ENCODE measurements at regions not wholly inside any gene's neighbourhood (a gene's known extent, or its start where the extent isn't known, plus 50 kb on each side); places are given as distances from the start of the nearest gene placed in this dataset.
"Not testable (repeated sequence)": the region's sequence is repeated elsewhere in the genome, so short reads cannot be mapped to it uniquely, and the experiment has no call there.

- DNase-seq (ENCODE audit: low read depth) = no peak
- TF ChIP-seq CTCF (conservative IDR thresholded peaks at IDR 0.05; ENCODE audit: control insufficient read depth, insufficient read depth, low read depth, low read length) = no peak
- H3K4me3 ChIP-seq (ENCODE audit: control insufficient read depth, low read depth, low read length) = no peak overlapping the region
Observed at GRCh38 chr10:30724296-30724695, 94.7 kb upstream of the LYZL2 start.

DNA sequence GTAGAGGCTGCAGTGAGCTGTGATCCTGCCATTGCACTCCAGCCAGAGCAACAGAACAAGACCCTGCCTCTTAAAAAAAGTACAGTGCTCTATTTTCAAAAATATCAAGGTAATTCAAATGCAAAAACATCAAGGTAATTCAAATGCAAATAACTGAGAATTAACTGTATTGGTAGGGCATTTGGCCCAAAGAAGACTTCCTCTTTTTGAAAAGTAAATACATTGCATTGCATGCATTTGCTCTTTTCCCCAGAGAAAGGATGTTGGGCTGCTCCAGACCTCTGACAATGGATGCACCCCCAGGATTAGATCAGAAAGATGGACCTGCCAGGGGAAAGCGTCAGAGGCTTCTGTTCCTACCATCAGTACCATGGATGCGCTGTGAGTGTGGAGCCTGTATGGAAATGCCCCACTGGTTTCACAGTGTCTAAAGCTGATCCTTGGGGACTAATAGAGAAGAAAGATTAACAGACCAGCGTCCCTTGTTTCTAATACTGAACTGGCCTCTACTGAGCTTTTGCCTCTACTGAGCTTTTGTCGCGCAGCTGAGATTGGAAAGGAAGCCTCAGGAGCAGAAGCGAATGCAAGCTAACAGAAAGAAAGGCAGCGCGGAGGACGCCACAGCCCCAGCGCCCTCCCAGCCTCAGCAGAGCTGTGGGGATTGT lies 93.5 kb upstream of the LYZL2 start:
- no peak for DNase-seq (ENCODE audit: low read depth)
- TF ChIP-seq CTCF (conservative IDR thresholded peaks at IDR 0.05; ENCODE audit: control insufficient read depth, insufficient read depth, low read depth, low read length) = no peak
- no peak overlapping the region for H3K4me3 ChIP-seq (ENCODE audit: control insufficient read depth, low read depth, low read length)

DNA sequence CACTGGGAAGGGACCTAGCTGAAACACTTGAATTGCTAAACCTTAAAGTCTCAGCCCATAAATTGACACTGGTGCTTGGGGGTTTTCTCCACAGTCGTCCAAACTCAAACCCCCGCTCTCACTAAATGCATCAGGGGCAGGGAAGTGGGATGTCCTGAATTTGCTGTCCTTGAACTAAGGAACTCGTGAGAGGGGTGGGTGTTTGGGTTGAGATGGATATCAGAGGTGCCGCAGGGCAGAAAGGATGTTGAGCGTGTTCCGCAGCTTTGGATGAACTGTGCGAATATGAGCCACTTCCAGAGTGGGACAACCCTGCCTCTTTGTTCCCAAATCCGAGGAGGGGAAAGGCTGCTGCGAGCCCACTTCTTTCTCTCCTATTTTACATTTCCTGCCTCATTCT lies 90.3 kb upstream of the LYZL2 start:
- H3K4me3 ChIP-seq (ENCODE audit: control insufficient read depth, low read depth, low read length) = no peak overlapping the region
- TF ChIP-seq CTCF (conservative IDR thresholded peaks at IDR 0.05; ENCODE audit: control insufficient read depth, insufficient read depth, low read depth, low read length) = no peak
- DNase-seq (ENCODE audit: low read depth) = no peak

DNA sequence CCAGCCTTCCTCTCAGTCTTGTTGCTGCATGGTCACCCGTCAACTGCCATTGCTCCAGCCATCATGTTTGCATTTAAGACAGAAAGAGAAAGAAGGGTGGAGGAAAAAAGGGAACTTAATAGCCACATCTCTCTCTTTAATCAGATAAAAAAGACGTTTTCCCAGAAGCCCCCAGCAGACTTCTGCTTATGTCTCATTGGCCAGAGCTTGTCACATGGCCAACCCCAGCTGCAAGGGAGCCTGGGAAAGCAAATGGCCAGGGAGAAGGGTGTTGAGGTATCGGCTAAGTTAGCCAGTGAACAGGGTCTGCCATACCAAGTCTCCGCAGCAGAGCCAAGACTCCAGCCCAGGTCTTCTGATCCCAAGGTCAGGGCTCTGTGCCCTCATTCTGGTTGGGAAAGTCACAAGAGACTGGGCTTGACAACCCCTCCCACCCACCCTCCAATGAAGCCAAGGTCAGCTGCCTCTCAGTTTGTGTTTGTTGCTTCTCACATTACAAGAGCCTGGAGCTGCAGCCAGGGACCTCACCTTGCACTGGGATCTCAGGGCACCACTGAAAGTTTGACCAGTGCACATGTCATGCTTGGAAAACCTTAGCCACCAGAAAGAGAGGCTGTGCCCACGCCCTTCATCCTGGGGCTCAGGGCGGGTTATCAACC lies 80.3 kb upstream of the LYZL2 start:
- no peak overlapping the region for H3K4me3 ChIP-seq (ENCODE audit: control insufficient read depth, low read depth, low read length)
- no peak for TF ChIP-seq CTCF (conservative IDR thresholded peaks at IDR 0.05; ENCODE audit: control insufficient read depth, insufficient read depth, low read depth, low read length)
- DNase-seq (ENCODE audit: low read depth) = no peak

DNA sequence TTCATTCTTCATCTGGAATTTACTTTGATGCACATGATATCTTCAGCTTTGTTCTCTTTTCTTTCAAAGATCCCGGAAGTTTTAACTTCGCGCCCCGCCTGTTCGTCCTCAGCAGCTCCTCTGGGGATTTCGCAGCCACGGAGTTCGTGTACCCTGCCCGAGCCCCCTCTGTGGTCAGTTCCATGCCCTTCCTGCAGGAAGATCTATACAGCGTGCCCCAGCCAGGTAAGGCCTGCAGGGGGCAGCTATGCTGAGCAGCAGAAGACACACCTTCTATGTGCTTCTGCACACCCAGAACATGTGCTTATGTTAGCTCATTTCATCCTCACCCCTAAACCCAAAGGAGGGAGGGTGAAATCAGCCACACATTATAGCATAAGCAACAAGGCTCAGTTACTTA lies 79.7 kb upstream of the LYZL2 start:
- no peak for DNase-seq (ENCODE audit: low read depth)

DNA sequence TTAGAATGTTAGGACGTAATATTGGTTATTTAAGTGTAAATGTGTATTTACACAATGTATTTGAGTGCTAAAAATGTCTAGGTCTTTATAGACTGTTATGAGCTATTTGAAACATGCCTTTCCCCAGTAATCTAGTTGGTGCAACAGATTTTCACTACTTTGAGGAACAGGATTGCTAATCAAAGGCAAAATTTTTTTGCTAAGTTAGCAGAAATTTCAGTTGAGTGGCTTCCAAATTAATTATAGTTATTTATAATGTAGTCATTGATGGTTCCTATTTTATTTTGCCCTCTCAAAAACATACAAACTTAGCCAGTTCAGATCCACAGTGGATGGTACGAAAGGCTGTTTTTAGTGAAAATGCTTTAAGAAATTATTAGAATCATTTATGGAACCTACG lies 78.7 kb upstream of the LYZL2 start:
- TF ChIP-seq CTCF (conservative IDR thresholded peaks at IDR 0.05; ENCODE audit: control insufficient read depth, insufficient read depth, low read depth, low read length) = no peak
- no peak for DNase-seq (ENCODE audit: low read depth)
- no peak overlapping the region for H3K4me3 ChIP-seq (ENCODE audit: control insufficient read depth, low read depth, low read length)

More for the DNA sequence above, 79.7 kb upstream of the LYZL2 start:
- H3K4me3 ChIP-seq (ENCODE audit: control insufficient read depth, low read depth, low read length) = no peak overlapping the region
- TF ChIP-seq CTCF (conservative IDR thresholded peaks at IDR 0.05; ENCODE audit: control insufficient read depth, insufficient read depth, low read depth, low read length) = no peak

DNA sequence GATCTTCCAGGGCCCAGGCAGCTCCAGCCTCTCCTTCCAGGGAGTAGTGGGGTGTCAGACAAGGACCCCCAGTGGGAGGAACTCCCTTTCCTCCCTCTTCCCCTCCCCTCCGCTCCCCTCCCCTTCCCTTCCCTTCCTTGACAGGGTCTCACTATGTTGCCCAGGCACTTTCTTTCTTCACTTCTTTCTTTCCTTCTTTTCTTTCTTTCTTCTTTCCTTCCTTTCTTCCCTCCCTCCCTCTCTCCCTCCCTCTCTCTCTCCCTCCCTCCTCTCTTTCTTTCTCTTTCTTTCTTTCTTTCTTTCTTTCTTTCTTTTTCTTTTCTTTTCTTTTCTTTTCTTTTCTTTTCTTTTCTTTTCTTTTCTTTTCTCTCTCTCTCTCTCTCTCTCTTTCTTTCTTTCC lies 76.6 kb upstream of the LYZL2 start:
- DNase-seq (ENCODE audit: low read depth); H3K4me3 ChIP-seq (ENCODE audit: control insufficient read depth, low read depth, low read length): not testable (repeated sequence)
